ENCODE measurements at regions not wholly inside any gene's neighbourhood (a gene's known extent, or its start where the extent isn't known, plus 50 kb on each side); places are given as distances from the start of the nearest gene placed in this dataset.

DNA sequence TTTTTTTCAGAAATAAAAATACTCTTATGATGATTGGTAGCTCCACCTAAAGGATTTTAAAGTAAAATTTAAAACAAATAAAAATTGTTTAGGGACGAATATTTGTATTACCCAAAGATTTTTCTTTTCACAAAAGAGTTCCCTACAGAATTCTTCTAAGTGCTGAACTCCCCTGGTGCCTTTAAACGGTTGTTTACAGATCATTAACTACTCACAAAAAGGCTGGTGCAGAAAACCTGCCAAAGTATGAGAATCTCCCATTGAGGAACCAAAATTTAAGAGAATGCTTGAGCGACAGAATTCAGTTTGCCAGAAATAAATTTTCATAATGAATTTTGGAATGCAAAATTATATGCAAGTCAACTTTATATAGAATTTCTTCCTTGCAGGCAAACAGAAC, 497.8 kb upstream of the NR2F2 start:
- TF ChIP-seq, protein P1, sequence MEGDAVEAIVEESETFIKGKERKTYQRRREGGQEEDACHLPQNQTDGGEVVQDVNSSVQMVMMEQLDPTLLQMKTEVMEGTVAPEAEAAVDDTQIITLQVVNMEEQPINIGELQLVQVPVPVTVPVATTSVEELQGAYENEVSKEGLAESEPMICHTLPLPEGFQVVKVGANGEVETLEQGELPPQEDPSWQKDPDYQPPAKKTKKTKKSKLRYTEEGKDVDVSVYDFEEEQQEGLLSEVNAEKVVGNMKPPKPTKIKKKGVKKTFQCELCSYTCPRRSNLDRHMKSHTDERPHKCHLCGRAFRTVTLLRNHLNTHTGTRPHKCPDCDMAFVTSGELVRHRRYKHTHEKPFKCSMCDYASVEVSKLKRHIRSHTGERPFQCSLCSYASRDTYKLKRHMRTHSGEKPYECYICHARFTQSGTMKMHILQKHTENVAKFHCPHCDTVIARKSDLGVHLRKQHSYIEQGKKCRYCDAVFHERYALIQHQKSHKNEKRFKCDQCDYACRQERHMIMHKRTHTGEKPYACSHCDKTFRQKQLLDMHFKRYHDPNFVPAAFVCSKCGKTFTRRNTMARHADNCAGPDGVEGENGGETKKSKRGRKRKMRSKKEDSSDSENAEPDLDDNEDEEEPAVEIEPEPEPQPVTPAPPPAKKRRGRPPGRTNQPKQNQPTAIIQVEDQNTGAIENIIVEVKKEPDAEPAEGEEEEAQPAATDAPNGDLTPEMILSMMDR (IDR thresholded peaks at IDR 0.05; ENCODE audit: low read depth, low read length, poor library complexity, severe bottlenecking), result no peak
- no peak for TF ChIP-seq EZH2phosphoT487 (IDR thresholded peaks at IDR 0.05; ENCODE audit: borderline replicate concordance, low read length)

All from DOHH2 (cell line).